ENCODE measurements at regions not wholly inside any gene's neighbourhood (a gene's known extent, or its start where the extent isn't known, plus 50 kb on each side); places are given as distances from the start of the nearest gene placed in this dataset.

- no peak for TF ChIP-seq EZH2phosphoT487 (IDR thresholded peaks at IDR 0.05; ENCODE audit: insufficient read depth, low read depth)
- no peak for TF ChIP-seq EZH2 (IDR thresholded peaks at IDR 0.05; ENCODE audit: insufficient read depth, poor library complexity, severe bottlenecking)
Observed at GRCh38 chr4:133484287-133484686, 335.2 kb downstream of the PCDH10 start.

Data from GM23248 (cell line).